HEK293 (cell line): ENCODE measurements at regions not wholly inside any gene's neighbourhood (a gene's known extent, or its start where the extent isn't known, plus 50 kb on each side); places are given as distances from the start of the nearest gene placed in this dataset.

Source experiments
- KLF10 ChIP-seq: fragments of 450-650 bp; IDR thresholded peaks from 2 replicates; pipeline ENCODE4 v1.5.1; 2018; ENCODE audit warnings: missing biosample characterization, mild to moderate bottlenecking, missing genetic modification characterization
- PRDM4 ChIP-seq: fragments of 450-650 bp; formaldehyde crosslinking; IDR thresholded peaks from 2 replicates; pipeline ENCODE4 v1.5.1; 2017; ENCODE audit warnings: missing biosample characterization, missing genetic modification characterization
- RBAK ChIP-seq: fragments of 450-650 bp; formaldehyde crosslinking; IDR thresholded peaks from 2 replicates; pipeline ENCODE4 v1.5.1; 2016; ENCODE audit warnings: missing biosample characterization, missing genetic modification characterization
- ZNF274 ChIP-seq, 2 experiments: fragments of 200-500 bp in 1 of 2; fragments of 450-650 bp in 1 of 2; sonication (Bioruptor generic) in 1 of 2; formaldehyde crosslinking in 1 of 2; IDR thresholded peaks; 2 replicates each; pipeline versions ENCODE4 v1.5.1 to v1.6.1; 2014 to 2016; ENCODE audit warnings: borderline replicate concordance in 1 of 2, inconsistent platforms in 1 of 2, low read length in 1 of 2, missing biosample characterization in 1 of 2, missing genetic modification characterization in 1 of 2
- ZNF792 ChIP-seq: fragments of 450-650 bp; formaldehyde crosslinking; IDR thresholded peaks from 2 replicates; pipeline ENCODE4 v1.5.1; 2016; ENCODE audit warnings: missing biosample characterization, missing genetic modification characterization
- ZNF830 ChIP-seq: fragments of 450-650 bp; IDR thresholded peaks from 2 replicates; pipeline ENCODE4 v1.5.0; 2018; ENCODE audit warnings: missing biosample characterization, missing genetic modification characterization, low read depth, mild to moderate bottlenecking, moderate library complexity
- TF ChIP-seq, protein P1 (sequence below): fragments of 450-650 bp; formaldehyde crosslinking; IDR thresholded peaks from 2 replicates; pipeline ENCODE4 v1.5.1; 2016; ENCODE audit warnings: missing biosample characterization, missing genetic modification characterization

GRCh38 chr5:58360794-58361193, 99.1 kb downstream of the PLK2 start:
- TF ChIP-seq KLF10 (tag by site-specific recombination) (no peak), ZNF274 (IDR thresholded peaks at IDR 0.05; ENCODE audit: low read length) (no peak), ZNF274 (tag by site-specific recombination; IDR thresholded peaks at IDR 0.05; ENCODE audit: borderline replicate concordance) (no peak), PRDM4 (tag by site-specific recombination) (no peak), ZNF792 (tag by site-specific recombination) (no peak), ZNF830 (tag by site-specific recombination) (no peak), RBAK (tag by site-specific recombination) (no peak)
- TF ChIP-seq, protein P1, sequence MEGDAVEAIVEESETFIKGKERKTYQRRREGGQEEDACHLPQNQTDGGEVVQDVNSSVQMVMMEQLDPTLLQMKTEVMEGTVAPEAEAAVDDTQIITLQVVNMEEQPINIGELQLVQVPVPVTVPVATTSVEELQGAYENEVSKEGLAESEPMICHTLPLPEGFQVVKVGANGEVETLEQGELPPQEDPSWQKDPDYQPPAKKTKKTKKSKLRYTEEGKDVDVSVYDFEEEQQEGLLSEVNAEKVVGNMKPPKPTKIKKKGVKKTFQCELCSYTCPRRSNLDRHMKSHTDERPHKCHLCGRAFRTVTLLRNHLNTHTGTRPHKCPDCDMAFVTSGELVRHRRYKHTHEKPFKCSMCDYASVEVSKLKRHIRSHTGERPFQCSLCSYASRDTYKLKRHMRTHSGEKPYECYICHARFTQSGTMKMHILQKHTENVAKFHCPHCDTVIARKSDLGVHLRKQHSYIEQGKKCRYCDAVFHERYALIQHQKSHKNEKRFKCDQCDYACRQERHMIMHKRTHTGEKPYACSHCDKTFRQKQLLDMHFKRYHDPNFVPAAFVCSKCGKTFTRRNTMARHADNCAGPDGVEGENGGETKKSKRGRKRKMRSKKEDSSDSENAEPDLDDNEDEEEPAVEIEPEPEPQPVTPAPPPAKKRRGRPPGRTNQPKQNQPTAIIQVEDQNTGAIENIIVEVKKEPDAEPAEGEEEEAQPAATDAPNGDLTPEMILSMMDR (tag by site-specific recombination): no peak
